Osteoblast (primary cell): ENCODE measurements at regions not wholly inside any gene's neighbourhood (a gene's known extent, or its start where the extent isn't known, plus 50 kb on each side); places are given as distances from the start of the nearest gene placed in this dataset.

Experiments
- DNase-seq: peaks from one replicate; pipeline ENCODE4 v3.0.0; 2011; ENCODE audit warnings: low spot score, mixed read lengths; ENCODE audit not compliant: insufficient read length; ENCODE audit errors: missing footprints
- H2AFZ ChIP-seq: 2 replicates; pipeline ENCODE4 v1.6.0; 2011; ENCODE audit warnings: mild to moderate bottlenecking, low read length
- H3K27ac ChIP-seq: 2 replicates; pipeline ENCODE4 v1.5.1; 2011; ENCODE audit warnings: mild to moderate bottlenecking, low read depth, low read length, moderate library complexity
- H3K27me3 ChIP-seq: 2 replicates; pipeline ENCODE4 v1.6.0; 2012; ENCODE audit warnings: mild to moderate bottlenecking, control low read depth, inconsistent platforms, low read length, moderate library complexity; ENCODE audit not compliant: insufficient read depth
- H3K36me3 ChIP-seq: 2 replicates; pipeline ENCODE4 v1.5.1; 2011; ENCODE audit warnings: mild to moderate bottlenecking, low read length, control low read depth, moderate library complexity; ENCODE audit not compliant: insufficient read depth
- H3K4me1 ChIP-seq: 2 replicates; pipeline ENCODE4 v1.5.1; 2011; ENCODE audit warnings: mild to moderate bottlenecking, low read length, control low read depth, moderate library complexity; ENCODE audit not compliant: insufficient read depth
- H3K4me2 ChIP-seq: 2 replicates; pipeline ENCODE4 v1.6.0; 2011; ENCODE audit warnings: mild to moderate bottlenecking, low read length; ENCODE audit not compliant: insufficient read depth
- H3K4me3 ChIP-seq: fragments of 200-600 bp; sonication (generic); 3 replicates; pipeline ENCODE4 v1.5.1; 2012; ENCODE audit warnings: mild to moderate bottlenecking, low read length, inconsistent platforms; ENCODE audit not compliant: insufficient read depth
- H3K79me2 ChIP-seq: 2 replicates; pipeline ENCODE4 v1.6.0; 2012; ENCODE audit warnings: mild to moderate bottlenecking, low read length, control low read depth, inconsistent platforms; ENCODE audit not compliant: insufficient read depth
- H3K9me3 ChIP-seq: 2 replicates; pipeline ENCODE4 v1.5.1; 2011; ENCODE audit warnings: low read depth, low read length, control low read depth
- H4K20me1 ChIP-seq: 2 replicates; pipeline ENCODE4 v1.6.0; 2012; ENCODE audit warnings: mild to moderate bottlenecking, low read length, control low read depth; ENCODE audit not compliant: insufficient read depth
- TF ChIP-seq, protein P1 (sequence below): IDR thresholded peaks from 2 replicates; pipeline ENCODE4 v1.5.1; 2011; ENCODE audit warnings: mild to moderate bottlenecking, low read depth, low read length, moderate library complexity; ENCODE audit errors: extremely low read depth

- Histone ChIP-seq H3K27me3 (no peaks in the 10 kb centered on the region), H3K4me1 (no peaks in the 10 kb centered on the region), H3K4me3 (no peak overlapping the region), H3K9me3 (no peaks in the 10 kb centered on the region), H3K79me2 (no peaks in the 10 kb centered on the region), H2AFZ (no peak overlapping the region), H3K4me2 (no peak overlapping the region), H3K36me3 (no peaks in the 10 kb centered on the region), H3K27ac (no peak overlapping the region), H4K20me1 (no peaks in the 10 kb centered on the region)
- peak; percentile 18 for DNase-seq
- TF ChIP-seq, protein P1, sequence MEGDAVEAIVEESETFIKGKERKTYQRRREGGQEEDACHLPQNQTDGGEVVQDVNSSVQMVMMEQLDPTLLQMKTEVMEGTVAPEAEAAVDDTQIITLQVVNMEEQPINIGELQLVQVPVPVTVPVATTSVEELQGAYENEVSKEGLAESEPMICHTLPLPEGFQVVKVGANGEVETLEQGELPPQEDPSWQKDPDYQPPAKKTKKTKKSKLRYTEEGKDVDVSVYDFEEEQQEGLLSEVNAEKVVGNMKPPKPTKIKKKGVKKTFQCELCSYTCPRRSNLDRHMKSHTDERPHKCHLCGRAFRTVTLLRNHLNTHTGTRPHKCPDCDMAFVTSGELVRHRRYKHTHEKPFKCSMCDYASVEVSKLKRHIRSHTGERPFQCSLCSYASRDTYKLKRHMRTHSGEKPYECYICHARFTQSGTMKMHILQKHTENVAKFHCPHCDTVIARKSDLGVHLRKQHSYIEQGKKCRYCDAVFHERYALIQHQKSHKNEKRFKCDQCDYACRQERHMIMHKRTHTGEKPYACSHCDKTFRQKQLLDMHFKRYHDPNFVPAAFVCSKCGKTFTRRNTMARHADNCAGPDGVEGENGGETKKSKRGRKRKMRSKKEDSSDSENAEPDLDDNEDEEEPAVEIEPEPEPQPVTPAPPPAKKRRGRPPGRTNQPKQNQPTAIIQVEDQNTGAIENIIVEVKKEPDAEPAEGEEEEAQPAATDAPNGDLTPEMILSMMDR: no peak
Observed at GRCh38 chr4:57501720-57502119, 391.5 kb upstream of the IGFBP7 start.

- no peaks in the 10 kb centered on the region for H3K79me2 ChIP-seq
- H4K20me1 ChIP-seq: no peaks in the 10 kb centered on the region
- H3K27ac ChIP-seq: no peak overlapping the region
- no peak overlapping the region for H3K4me2 ChIP-seq
- H3K9me3 ChIP-seq: no peaks in the 10 kb centered on the region
- no peak for DNase-seq
- no peaks in the 10 kb centered on the region for H3K4me1 ChIP-seq
- TF ChIP-seq, protein P1: no peak
- no peaks in the 10 kb centered on the region for H3K36me3 ChIP-seq
- no peak overlapping the region for H2AFZ ChIP-seq
- H3K4me3 ChIP-seq: no peak overlapping the region
- H3K27me3 ChIP-seq: no peaks in the 10 kb centered on the region
Observed at GRCh38 chr4:57499786-57500185, 389.6 kb upstream of the IGFBP7 start.

DNA sequence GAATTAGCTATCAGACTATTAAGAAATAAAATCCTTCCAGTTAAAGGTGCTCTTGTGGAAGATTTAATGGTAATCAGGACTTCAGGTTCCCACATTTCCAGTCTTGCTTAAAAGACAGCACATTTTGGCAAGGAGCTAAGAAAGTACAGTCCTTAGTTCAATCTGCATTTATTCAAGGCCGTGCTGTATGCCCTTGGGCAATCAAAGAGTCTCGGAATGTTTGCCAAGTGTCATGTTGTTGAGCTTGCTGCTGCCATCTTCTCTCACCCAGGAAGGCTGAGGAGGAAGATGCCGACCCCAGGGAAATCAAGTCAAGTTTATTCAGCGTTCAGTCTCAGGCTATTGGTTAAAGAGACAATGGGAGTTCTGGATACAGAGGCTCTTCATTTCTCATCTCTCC is 388.1 kb upstream of the IGFBP7 start:
- no peaks in the 10 kb centered on the region for H3K36me3 ChIP-seq
- H3K79me2 ChIP-seq: no peaks in the 10 kb centered on the region
- no peak for DNase-seq
- no peaks in the 10 kb centered on the region for H3K27me3 ChIP-seq
- no peak overlapping the region for H3K4me2 ChIP-seq
- no peaks in the 10 kb centered on the region for H3K4me1 ChIP-seq
- no peak overlapping the region for H2AFZ ChIP-seq
- H4K20me1 ChIP-seq: no peaks in the 10 kb centered on the region
- no peak overlapping the region for H3K27ac ChIP-seq
- no peaks in the 10 kb centered on the region for H3K9me3 ChIP-seq
- TF ChIP-seq, protein P1: no peak
- no peak overlapping the region for H3K4me3 ChIP-seq

DNA sequence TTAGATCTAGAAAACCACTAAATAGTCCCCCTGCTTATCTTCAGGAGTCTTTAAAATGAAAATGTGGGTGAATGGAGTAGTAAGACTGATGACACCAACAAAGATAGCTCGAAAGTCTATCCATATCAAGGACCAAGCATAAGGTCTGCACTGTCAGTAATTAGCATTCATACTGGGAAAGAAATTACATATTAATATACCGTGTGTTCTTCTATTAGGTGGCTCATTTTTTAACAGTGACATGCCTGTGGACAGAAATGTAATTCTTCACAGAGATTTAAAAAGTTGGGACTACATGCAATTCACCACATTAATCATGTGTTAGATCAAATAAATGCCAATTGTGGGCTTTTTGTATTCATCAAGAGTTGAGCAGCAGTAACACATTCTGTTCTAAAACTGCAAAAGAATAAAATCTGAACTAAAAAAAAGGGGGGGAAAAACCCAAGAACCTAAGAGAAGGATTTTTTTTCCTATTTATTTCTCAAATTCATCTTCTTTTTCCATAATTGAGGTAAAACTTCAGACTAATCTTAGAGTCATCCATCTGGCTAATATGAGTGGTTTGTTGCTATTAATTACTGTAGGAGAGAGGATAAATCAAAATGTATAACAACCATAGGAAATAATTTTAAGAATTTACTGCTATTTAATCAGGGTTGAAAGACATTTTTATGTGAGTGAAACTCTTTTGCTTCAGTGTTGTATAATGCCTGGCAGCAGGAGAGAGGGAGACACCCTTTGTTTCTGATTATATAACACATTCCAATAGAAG is 386.7 kb upstream of the IGFBP7 start:
- H3K27ac ChIP-seq: no peak overlapping the region

More for the DNA sequence above, 386.7 kb upstream of the IGFBP7 start:
- H3K4me1 ChIP-seq: no peaks in the 10 kb centered on the region
- H2AFZ ChIP-seq: no peak overlapping the region
- no peaks in the 10 kb centered on the region for H4K20me1 ChIP-seq
- H3K4me2 ChIP-seq: no peak overlapping the region
- no peaks in the 10 kb centered on the region for H3K9me3 ChIP-seq
- H3K79me2 ChIP-seq: no peaks in the 10 kb centered on the region
- DNase-seq: no peak
- H3K36me3 ChIP-seq: no peaks in the 10 kb centered on the region
- no peaks in the 10 kb centered on the region for H3K27me3 ChIP-seq
- TF ChIP-seq, protein P1: no peak
- H3K4me3 ChIP-seq: no peak overlapping the region
